ENCODE measurements at regions not wholly inside any gene's neighbourhood (a gene's known extent, or its start where the extent isn't known, plus 50 kb on each side); places are given as distances from the start of the nearest gene placed in this dataset.

- TF ChIP-seq GABPA (IDR thresholded peaks at IDR 0.05; ENCODE audit: low read depth, low read length) = no peak
- no peak for TF ChIP-seq GABPA (CRISPR knock-in tag; IDR thresholded peaks at IDR 0.05; ENCODE audit: low read depth)
- TF ChIP-seq SP2 (CRISPR knock-in tag; IDR thresholded peaks at IDR 0.05) = no peak
- no peak for TF ChIP-seq HIVEP1 (CRISPR knock-in tag; IDR thresholded peaks at IDR 0.05)
- TF ChIP-seq MXI1 (IDR thresholded peaks at IDR 0.05; ENCODE audit: borderline replicate concordance, low read depth, low read length) = no peak
- TF ChIP-seq FOSL2 (CRISPR knock-in tag; IDR thresholded peaks at IDR 0.05) = no peak
- no peak for TF ChIP-seq ZNF232 (CRISPR knock-in tag; IDR thresholded peaks at IDR 0.05; ENCODE audit: borderline replicate concordance)
- TF ChIP-seq THAP8 (CRISPR knock-in tag; IDR thresholded peaks at IDR 0.05; ENCODE audit: borderline replicate concordance) = no peak
These were observed 234.6 kb upstream of the LYPLAL1 start for GRCh38 chr1:218939095-218939494.

All from HepG2 (cell line).